HepG2 (cell line): ENCODE measurements at regions not wholly inside any gene's neighbourhood (a gene's known extent, or its start where the extent isn't known, plus 50 kb on each side); places are given as distances from the start of the nearest gene placed in this dataset.

Experiments
- ATAC-seq: fragments of 200-7000 bp; cut with Tn5 transposase; 3 replicates; pipeline ENCODE4 v1.9.1; 2020; ENCODE audit warnings: mild to moderate bottlenecking, moderate library complexity
- BruUV-seq: library from RNA; stranded (reverse); fragments of 400-500 nt; replicated peaks from 2 replicates; lab custom pipeline; 2021; lab: Mats Ljungman, UMichigan
- CTCF ChIA-PET: fragments of 300-600 bp; formaldehyde crosslinking; extraction: SDS; loops from one replicate; lab custom pipeline; 2021; ENCODE audit warnings: low total read pairs, inconsistent platforms, low intra/inter-chr PET ratio; lab: Yijun Ruan, JAX
- POLR2A ChIA-PET: fragments of 350-600 bp; sonication (Branson Sonifier 250); formaldehyde crosslinking; loops from one replicate; lab custom pipeline; 2020; ENCODE audit warnings: antibody characterized with exemption, inconsistent platforms; lab: Yijun Ruan, JAX
- DNase-seq: peaks from one replicate; pipeline ENCODE4 v3.0.0-alpha.2; 2015; ENCODE audit warnings: low spot score
- FAIRE-seq: peaks from 3 replicates; lab custom pipeline; 2011; peaks lifted over from hg19 to GRCh38; lab: Jason Lieb, UNC
- H2AFZ ChIP-seq: one replicate; pipeline ENCODE4 v1.6.1; 2011; ENCODE audit warnings: low read length, inconsistent platforms
- H3K27ac ChIP-seq: fragments of 300-600 bp; 3 replicates; pipeline ENCODE4 v1.8.0; 2011; ENCODE audit warnings: mixed run types, mild to moderate bottlenecking, mixed read lengths, low read length, inconsistent platforms; ENCODE audit not compliant: insufficient read depth; ENCODE audit errors: extremely low read length
- H3K27me3 ChIP-seq, 2 experiments: fragments of 200-600 bp in 1 of 2; 2 replicates in 1 of 2; 3 replicates in 1 of 2; pipeline versions ENCODE4 v1.6.0 to v1.8.0; 2011; ENCODE audit warnings: low read length in 2 of 2, mild to moderate bottlenecking in 2 of 2, moderate library complexity in 2 of 2, inconsistent platforms in 1 of 2; ENCODE audit not compliant: insufficient read depth in 2 of 2, control insufficient read depth in 1 of 2
- H3K36me3 ChIP-seq, 2 experiments: fragments of 200-600 bp in 1 of 2; replicated peaks in 1 of 2; 2 replicates in 1 of 2; 3 replicates in 1 of 2; pipeline versions ENCODE4 v1.5.1 to v1.8.0; 2011; ENCODE audit warnings: low read length in 2 of 2, inconsistent platforms in 1 of 2; ENCODE audit not compliant: insufficient read depth in 2 of 2, control insufficient read depth in 1 of 2
- H3K4me1 ChIP-seq: 2 replicates; pipeline ENCODE4 v1.5.1; 2012; ENCODE audit warnings: low read length, inconsistent platforms; ENCODE audit not compliant: insufficient read depth
- H3K4me2 ChIP-seq: 2 replicates; pipeline ENCODE4 v1.6.0; 2011; ENCODE audit warnings: low read depth, low read length, inconsistent platforms
- H3K4me3 ChIP-seq, 3 experiments: fragments of 200-600 bp in 1 of 3; sonication (generic), shearing (Covaris generic) in 1 of 3; replicated peaks in 1 of 3; 2 replicates each; pipeline ENCODE4 v1.5.1; 2011 to 2016; ENCODE audit warnings: low read length in 3 of 3, inconsistent platforms in 2 of 3, low read depth in 2 of 3, mild to moderate bottlenecking in 2 of 3, control low read depth in 1 of 3, mixed read lengths in 1 of 3; ENCODE audit not compliant: insufficient read depth in 1 of 3
- H3K79me2 ChIP-seq: one replicate; pipeline ENCODE4 v1.6.1; 2011; ENCODE audit warnings: low read length, inconsistent platforms; ENCODE audit not compliant: insufficient read depth
- H3K9ac ChIP-seq: 2 replicates; pipeline ENCODE4 v1.6.0; 2011; ENCODE audit warnings: mild to moderate bottlenecking, low read depth, low read length, inconsistent platforms; ENCODE audit not compliant: insufficient read depth
- H3K9me3 ChIP-seq: 2 replicates; pipeline ENCODE4 v1.5.1; 2012; ENCODE audit warnings: mild to moderate bottlenecking, low read length
- H4K20me1 ChIP-seq: 2 replicates; pipeline ENCODE4 v1.6.0; 2011; ENCODE audit warnings: inconsistent platforms, mild to moderate bottlenecking, low read length, moderate library complexity; ENCODE audit not compliant: insufficient read depth
- FLYWCH1 ChIP-seq: sonication (generic); formaldehyde crosslinking; IDR thresholded peaks from 2 replicates; pipeline ENCODE4 v1.8.1; 2023; ENCODE audit warnings: mild to moderate bottlenecking, missing genetic modification reagents
- HMG20B ChIP-seq: conservative IDR thresholded peaks from 2 replicates; pipeline ENCODE4 v1.6.1; 2016; ENCODE audit warnings: missing genetic modification reagents, missing compliant biosample characterization
- KLF16 ChIP-seq, 2 experiments: sonication (generic) in 1 of 2; formaldehyde crosslinking in 1 of 2; IDR thresholded peaks; 2 replicates each; pipeline versions ENCODE4 v1.6.1 to v1.8.0; 2016 to 2023; ENCODE audit warnings: missing genetic modification reagents in 2 of 2, missing compliant biosample characterization in 1 of 2
- LBX2 ChIP-seq: sonication (generic); formaldehyde crosslinking; IDR thresholded peaks from 2 replicates; pipeline ENCODE4 v1.5.0; 2020; ENCODE audit warnings: missing genetic modification reagents, mild to moderate bottlenecking, borderline replicate concordance
- NFYB ChIP-seq: sonication (generic); formaldehyde crosslinking; IDR thresholded peaks from 2 replicates; pipeline ENCODE4 v1.4.0; 2020; ENCODE audit warnings: missing genetic modification reagents
- PRPF4 ChIP-seq: fragments of 200-400 bp; formaldehyde crosslinking; IDR thresholded peaks from 2 replicates; pipeline ENCODE4 v1.6.1; 2016; ENCODE audit warnings: low read length, low read depth; ENCODE audit not compliant: poor library complexity, severe bottlenecking
- RARA ChIP-seq: IDR thresholded peaks from 2 replicates; pipeline ENCODE4 v1.6.1; 2016; ENCODE audit warnings: missing genetic modification reagents, missing compliant biosample characterization
- SALL1 ChIP-seq: sonication (generic); formaldehyde crosslinking; IDR thresholded peaks from 2 replicates; pipeline ENCODE4 v1.8.0; 2022; ENCODE audit warnings: mild to moderate bottlenecking, missing genetic modification reagents
- SP2 ChIP-seq: sonication (generic); formaldehyde crosslinking; IDR thresholded peaks from 2 replicates; pipeline ENCODE4 v1.5.1; 2020; ENCODE audit warnings: mild to moderate bottlenecking, missing genetic modification reagents
- ZNF543 ChIP-seq: sonication (generic); formaldehyde crosslinking; IDR thresholded peaks from 2 replicates; pipeline ENCODE4 v1.4.0; 2020; ENCODE audit warnings: mild to moderate bottlenecking, missing genetic modification reagents
- ZNF546 ChIP-seq: sonication (generic); formaldehyde crosslinking; conservative IDR thresholded peaks from 2 replicates; pipeline ENCODE4 v1.8.1; 2023; ENCODE audit warnings: mild to moderate bottlenecking, missing genetic modification reagents
- ZNF773 ChIP-seq: sonication (generic); formaldehyde crosslinking; IDR thresholded peaks from 2 replicates; pipeline ENCODE4 v1.4.0; 2020; ENCODE audit warnings: missing genetic modification reagents, borderline replicate concordance
- WGBS: methylation state at CpG from one replicate; pipeline ENCODE4 v1.1.6; 2017; ENCODE audit warnings: low lambda C conversion rate; 5-methylcytosine and 5-hydroxymethylcytosine counted together
- in situ Hi-C: cut with HindIII; loops from 2 replicates; pipeline ENCODE4 v1.10.0; 2017; ENCODE audit warnings: low pct_unique_long_range_greater_than_20kb; ENCODE audit not compliant: extremely low pct_ligation_motif_present
- intact Hi-C: fragments of 100-400 bp; cut with micrococcal nuclease; formaldehyde crosslinking; loops from one replicate; pipeline ENCODE4 v1.10.0; 2022; ENCODE audit not compliant: unreplicated experiment
- TF ChIP-seq, protein P1 (sequence below): sonication (generic); formaldehyde crosslinking; IDR thresholded peaks from 2 replicates; pipeline ENCODE4 v1.8.0; 2022; ENCODE audit warnings: mild to moderate bottlenecking, missing genetic modification reagents, moderate library complexity

DNA sequence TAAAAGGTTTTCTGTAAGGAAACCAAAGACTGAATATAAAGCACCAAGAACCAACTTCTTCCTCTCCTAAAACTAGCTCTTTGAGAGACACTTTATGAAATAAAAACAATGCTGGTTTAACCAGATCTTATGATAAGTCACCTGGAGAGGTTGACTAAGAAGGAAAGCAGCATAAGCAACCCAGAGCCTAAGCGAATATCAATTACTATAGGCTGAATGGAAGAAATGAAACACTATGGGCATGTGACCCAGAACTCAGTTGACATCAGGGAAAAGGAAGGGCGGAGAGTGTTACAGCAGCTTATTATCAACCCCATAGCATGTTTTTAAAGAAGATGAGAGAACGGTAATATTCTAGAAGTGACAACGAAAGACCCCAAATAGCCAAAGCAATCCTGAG, 94.1 kb upstream of the STMND1 start (continued):
- TF ChIP-seq LBX2 (no peak), ZNF773 (CRISPR knock-in tag) (no peak), SALL1 (CRISPR knock-in tag) (no peak), PRPF4 (no peak), FLYWCH1 (CRISPR knock-in tag) (no peak), ZNF546 (CRISPR knock-in tag) (no peak), RARA (no peak), KLF16 (CRISPR knock-in tag; IDR thresholded peaks at IDR 0.05) (no peak)
- TF ChIP-seq, protein P1, sequence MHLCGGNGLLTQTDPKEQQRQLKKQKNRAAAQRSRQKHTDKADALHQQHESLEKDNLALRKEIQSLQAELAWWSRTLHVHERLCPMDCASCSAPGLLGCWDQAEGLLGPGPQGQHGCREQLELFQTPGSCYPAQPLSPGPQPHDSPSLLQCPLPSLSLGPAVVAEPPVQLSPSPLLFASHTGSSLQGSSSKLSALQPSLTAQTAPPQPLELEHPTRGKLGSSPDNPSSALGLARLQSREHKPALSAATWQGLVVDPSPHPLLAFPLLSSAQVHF, result no peak

DNA sequence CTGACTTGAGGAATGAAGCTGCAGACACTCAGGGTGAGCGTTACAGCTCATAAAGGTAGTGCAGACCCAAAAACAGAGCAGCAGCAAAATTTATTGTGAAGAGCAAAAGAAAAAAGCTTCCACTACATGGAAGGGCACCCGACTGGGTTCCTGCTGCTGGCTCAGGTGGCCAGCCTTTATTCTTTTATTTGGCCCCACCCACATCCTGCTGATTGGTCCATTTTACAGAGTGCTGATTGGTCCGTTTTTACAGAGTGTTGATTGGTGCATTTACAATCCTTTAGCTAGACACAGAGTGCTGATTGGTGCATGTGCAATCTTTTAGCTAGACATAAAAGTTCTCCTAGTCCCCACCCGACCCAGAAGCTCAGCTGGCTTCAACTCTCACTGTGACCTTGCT, 95.3 kb upstream of the STMND1 start:
- 19% methylated on average over 4 of the region's 4 CpGs for WGBS
- no peak for TF ChIP-seq HMG20B (CRISPR knock-in tag)
- TF ChIP-seq ZNF543 (CRISPR knock-in tag), result no peak
- TF ChIP-seq SP2, result no peak
- peak; percentile 40 for TF ChIP-seq NFYB

More for the DNA sequence above, 95.3 kb upstream of the STMND1 start:
- Histone ChIP-seq H3K4me3 (no peak overlapping the region), H3K79me2 (no peaks in the 10 kb centered on the region), H3K36me3 (no peaks in the 10 kb centered on the region), H3K9me3 (no peaks in the 10 kb centered on the region), H3K9ac (no peak overlapping the region), H3K27me3 (peaks cover 0 to 1% of the 10 kb centered on the region in 2 experiments; a peak in 1 of 5 replicates), H4K20me1 (no peaks in the 10 kb centered on the region), H3K4me1 (no peaks in the 10 kb centered on the region), H3K4me2 (no peak overlapping the region), H2AFZ (no peak overlapping the region), H3K27ac (no peak overlapping the region)
- ATAC-seq (no peak), DNase-seq (no peak), FAIRE-seq (no peak)
- ChIA-PET POLR2A (no interaction called here), CTCF (no interaction called here)
- in situ Hi-C loops, result no loop called here
- no TSS peak for BruUV-seq
- intact Hi-C loops, result no loop called here
